ELR (cell line): ENCODE measurements at regions not wholly inside any gene's neighbourhood (a gene's known extent, or its start where the extent isn't known, plus 50 kb on each side); places are given as distances from the start of the nearest gene placed in this dataset.
"Not testable (repeated sequence)": the region's sequence is repeated elsewhere in the genome, so short reads cannot be mapped to it uniquely, and the experiment has no call there.

Source experiments
- DNase-seq: peaks from one replicate; pipeline ENCODE4 v3.0.0-alpha.2; 2015; ENCODE audit warnings: low read depth

DNA sequence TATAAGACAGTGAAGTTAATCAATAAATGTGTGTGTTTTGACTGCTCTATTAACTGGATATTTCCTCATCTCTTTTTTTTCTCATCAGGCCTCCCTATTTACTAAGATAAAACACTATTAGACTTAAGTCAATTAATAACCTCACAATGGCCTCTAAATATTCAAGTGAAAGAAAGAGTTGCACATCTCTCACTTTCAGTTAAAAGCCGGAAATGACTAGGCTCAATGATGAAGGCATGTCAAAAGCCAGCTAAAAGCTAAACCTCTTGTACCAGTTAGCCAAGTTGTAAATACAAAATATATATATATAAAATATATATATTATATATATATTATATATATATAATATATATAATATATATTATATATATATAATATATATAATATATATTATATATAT, 127.0 kb upstream of the MEOX2 start:
- no peak for DNase-seq

GRCh38 chr7:15810383-15810782, 123.9 kb upstream of the MEOX2 start:
- not testable (repeated sequence) for DNase-seq

DNA sequence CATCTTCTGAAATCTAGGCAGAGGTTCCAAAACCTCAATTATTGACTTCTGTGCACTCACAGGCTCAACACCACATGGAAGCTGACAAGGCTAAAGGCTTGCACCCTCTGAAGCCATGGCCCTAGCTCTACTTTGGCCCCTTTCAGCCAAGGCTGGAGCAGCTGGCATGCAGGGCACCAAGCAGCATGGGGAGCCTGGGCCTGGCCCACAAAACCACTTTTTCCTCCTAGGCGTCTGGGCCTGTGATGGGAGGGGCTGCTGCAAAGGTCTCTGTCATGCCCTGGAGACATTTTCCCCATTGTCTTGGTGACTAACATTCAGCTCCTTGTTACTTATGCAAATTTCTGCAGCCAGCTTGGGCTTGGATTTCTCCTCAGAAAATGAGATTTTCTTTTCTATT, 123.5 kb upstream of the MEOX2 start:
- DNase-seq: not testable (repeated sequence)

GRCh38 chr7:15805891-15806290, 119.4 kb upstream of the MEOX2 start:
- DNase-seq: no peak

GRCh38 chr7:15802425-15802824, 115.9 kb upstream of the MEOX2 start:
- no peak for DNase-seq

GRCh38 chr7:15801551-15801950, 115.1 kb upstream of the MEOX2 start:
- DNase-seq: peak; percentile 68

DNA sequence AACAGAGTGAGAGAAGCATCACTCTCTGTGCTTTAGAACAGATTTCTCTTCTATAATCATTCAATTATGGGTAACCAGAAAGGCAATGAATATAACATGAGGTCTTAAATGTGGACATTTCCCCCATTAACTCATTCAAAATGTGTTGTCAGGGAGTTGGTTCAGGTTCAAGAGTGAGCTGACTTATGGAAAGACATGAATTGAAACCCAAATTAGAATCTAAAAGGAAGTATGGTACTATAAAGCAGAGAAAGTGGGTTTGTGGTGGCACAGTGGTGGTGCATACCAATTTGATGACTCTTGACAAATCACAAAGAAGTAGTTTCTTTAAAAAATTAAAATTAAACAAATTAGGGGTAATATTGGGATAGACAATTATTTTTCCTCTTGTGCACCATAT, 114.6 kb upstream of the MEOX2 start:
- no peak for DNase-seq

GRCh38 chr7:15798081-15798480, 111.6 kb upstream of the MEOX2 start:
- DNase-seq: no peak

GRCh38 chr7:15795393-15795792, 108.9 kb upstream of the MEOX2 start:
- no peak for DNase-seq

GRCh38 chr7:15794801-15795200, 108.3 kb upstream of the MEOX2 start:
- DNase-seq: no peak

DNA sequence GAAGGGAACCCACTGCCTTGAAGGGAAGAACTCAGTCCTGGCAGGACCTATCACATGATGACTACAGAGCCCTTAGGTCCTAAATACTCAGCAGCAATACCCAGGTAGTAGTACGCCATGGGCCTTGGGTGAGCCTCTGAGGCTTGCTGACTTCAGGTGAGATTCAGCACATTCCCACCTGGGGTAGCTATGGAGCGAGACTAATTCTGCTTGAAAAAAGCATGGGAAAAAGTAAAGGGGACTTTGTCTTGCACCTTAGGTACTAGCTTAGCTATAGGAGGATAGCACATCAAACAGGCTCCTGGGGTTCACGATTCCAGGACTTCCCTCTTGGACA, 98.2 kb upstream of the MEOX2 start:
- no peak for DNase-seq

DNA sequence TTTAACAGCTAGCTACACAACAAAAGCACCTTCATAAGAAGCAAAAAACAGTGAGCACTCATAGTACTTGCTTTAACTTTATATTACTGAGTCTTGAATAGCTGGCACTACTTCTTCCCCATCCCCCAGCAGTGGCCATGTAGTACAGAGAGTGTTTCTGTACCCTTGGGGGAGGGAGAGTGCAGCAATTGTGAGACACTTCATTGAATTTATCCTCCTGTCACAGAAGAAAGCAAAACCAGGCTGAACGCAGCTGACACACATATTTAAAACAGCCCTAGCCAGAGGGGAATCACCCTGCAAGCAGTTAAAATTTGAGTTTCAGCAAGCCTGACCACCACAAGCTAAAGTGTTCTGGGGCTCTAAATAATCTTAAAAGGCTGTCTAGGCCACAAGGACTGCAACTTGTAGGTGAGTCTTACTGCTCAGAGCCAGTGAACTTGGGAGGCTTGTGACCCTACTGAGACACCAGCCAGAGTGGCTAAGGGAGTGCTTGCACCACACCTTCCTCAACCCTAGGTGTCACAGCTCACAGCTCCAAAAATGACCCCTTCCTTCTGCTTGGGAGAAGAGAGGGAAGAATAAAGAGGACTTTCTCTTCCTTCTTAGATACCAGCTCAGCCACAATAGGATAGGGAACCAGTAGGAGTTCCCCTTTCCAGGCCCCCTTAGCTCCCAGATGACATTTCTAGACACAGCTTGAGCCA, 97.7 kb upstream of the MEOX2 start:
- DNase-seq: no peak

GRCh38 chr7:15782656-15783055, 96.2 kb upstream of the MEOX2 start:
- DNase-seq: peak; percentile 11

- no peak for DNase-seq
These were observed 95.5 kb upstream of the MEOX2 start for GRCh38 chr7:15781944-15782343.

GRCh38 chr7:15780271-15780670, 93.8 kb upstream of the MEOX2 start:
- peak; percentile 63 for DNase-seq

DNA sequence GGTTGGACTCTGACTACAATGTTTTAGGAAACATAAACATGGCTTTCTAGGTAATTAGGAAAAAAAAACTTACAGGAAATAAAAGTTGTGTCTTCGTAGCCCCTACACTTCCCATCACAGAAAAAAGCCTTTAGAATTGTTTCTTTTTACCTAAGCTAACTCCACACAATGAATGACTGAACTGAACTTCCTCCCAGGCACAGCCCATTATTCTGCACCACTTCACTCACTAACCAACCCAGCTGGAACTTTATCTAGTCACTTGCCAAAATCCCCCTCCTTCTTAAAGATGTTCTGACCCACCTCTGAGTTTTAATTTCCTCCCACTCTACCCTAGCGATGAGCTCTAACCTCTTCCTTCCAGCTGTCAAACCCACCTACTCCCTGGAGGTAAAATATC, 91.7 kb upstream of the MEOX2 start:
- no peak for DNase-seq

DNA sequence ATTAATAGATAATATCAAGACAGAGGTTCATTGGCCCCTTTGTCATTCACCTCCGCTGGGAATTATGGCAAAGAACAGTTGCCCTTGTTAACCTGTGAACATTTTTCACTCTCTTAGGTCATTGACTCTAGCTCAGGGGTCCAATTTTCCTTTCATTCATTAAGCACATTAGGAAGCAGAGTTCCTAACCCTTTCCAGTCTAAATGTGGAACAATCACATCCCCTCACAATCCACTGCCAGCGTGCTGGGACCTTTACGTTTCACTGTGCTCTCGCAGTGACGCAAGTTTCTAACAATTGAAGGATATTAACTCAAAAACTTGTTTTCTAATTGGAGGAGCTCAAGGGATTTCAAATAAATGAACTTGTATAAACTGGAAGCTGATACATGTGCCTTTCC, 79.3 kb upstream of the MEOX2 start:
- no peak for DNase-seq

DNA sequence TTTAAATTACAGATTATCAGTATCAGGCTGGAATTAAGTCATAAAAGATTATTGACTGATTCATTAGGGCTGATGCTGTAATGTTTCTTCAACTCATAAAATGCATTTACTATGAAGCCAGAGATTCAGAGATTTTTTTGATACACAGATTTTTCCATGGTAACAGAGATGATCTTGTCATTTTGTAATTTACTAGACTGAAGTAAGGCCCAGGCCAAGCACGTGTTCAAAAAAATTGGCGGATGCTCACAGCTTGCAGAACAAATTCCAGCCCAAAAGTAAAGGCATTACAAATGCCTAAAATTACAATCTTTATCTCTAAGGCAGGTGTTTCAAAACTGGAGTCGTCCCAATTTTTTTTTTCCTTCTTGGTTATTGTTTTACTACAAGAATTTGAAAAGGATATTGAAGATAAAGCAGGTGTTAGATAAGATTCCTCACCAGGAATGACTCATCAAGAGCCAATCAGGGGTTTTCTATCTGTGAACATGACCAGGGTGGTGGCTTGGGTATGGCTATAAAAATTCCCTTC, 78.4 kb upstream of the MEOX2 start:
- no peak for DNase-seq

DNA sequence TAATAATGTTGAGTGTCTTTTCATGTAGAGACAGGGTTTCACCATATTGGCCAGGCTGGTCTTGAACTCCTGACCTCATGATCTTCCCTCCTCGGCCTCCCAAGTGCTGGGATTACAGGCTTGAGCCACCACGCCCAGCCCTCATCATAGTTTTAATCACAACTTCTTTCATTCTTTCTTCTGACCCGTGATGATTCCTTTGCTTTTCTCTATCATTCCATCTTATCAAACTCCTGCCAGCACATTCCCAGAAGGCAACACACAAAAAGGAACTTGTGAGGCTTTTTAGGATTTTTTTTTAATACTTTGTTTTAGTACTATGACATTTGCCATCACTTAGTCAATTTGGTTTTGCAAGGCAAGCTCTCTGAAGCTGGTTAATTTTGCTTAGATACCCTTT, 77.5 kb upstream of the MEOX2 start:
- DNase-seq: no peak

DNA sequence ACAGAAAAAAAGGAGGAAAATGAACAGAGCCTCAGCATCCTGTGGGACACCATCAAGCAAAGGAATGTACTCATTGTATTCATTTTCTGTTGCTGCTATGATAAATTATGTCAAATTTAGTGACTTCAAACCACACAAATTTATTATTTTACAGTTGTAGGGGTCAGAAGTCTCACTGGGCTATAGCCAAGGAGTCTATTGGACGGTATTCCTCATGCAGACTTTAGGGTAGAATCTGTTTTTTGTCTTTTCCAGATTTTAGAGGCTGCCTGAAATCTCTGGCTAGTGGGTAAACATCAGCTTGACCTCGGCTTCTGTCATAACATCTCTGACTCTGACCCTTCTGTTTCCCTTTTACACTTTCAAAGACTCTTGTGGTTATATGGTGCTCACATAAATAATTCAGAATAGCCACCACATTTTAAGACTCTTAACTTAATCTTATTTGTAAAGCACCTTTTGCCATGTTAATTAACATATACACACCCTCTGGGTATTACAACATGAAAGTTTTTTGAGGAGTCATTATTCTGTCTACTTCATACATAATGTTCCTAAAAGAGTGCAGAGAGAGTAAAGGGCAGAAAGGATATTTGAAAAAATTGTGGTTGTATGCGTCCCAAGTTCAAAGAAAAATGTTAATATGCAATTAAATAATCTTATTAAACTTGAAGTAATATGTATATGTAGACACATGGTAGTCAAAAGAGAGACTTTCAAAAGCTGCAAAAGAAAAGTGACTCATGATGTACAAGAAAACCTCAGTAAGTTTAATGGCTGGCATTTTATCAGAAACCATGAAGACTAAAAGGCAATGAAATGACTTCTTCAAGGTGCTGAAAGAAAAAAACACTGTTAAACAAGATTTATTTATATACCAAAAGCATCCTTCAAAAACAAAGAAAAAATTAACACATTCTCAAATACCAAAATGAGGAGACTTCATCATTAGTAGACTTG, 70.8 kb upstream of the MEOX2 start:
- DNase-seq: no peak

GRCh38 chr7:15755061-15755460, 68.6 kb upstream of the MEOX2 start:
- no peak for DNase-seq

DNA sequence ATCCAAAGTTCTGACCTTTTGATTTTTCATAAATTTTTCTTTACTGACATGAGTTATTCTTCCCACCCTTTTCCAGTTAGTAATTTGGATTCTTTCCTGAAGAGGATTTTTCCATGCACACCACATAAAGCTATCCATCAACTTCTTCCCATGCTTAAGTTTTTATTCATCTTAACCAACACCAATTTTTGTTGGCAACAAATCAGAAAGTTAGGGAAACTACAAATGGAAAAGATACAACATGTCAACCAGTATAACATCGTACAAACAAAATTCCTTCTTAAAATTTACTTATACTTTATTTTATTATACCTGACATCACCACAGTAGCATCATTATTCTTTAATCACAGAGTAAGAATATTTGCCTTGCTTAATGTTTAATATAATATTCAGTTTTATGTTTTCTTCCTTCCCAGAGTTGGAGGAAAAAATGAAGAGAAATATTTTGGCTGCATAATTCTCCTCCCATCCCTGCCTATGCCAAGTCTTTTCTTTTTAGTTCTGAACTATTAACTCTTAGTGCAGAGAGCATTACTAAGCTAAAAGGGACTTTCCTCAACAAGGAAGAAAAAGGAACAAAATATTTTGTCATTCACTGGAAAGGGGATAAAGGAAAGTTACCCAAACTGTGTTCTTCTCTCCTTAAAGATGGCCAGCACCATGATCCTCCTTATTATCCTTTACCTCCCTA, 67.5 kb upstream of the MEOX2 start:
- DNase-seq: no peak

GRCh38 chr7:15752377-15752776, 65.9 kb upstream of the MEOX2 start:
- DNase-seq: peak; percentile 16
